ENCODE measurements at regions not wholly inside any gene's neighbourhood (a gene's known extent, or its start where the extent isn't known, plus 50 kb on each side); places are given as distances from the start of the nearest gene placed in this dataset.

- H3K4me1 ChIP-seq (replicated peaks in 1 of 4; ENCODE audit: control insufficient read depth in 3 of 4, insufficient read depth in 4 of 4, low read length in 3 of 4): peaks cover 6 to 11% (median 8%) of the 10 kb centered on the region in 4 experiments
- H3K79me1 ChIP-seq (ENCODE audit: low read depth, low read length): no peaks in the 10 kb centered on the region
- H3K18ac ChIP-seq (ENCODE audit: extremely low read depth, low read length): peak overlapping the region; percentile 34; the same call in 1 of the 2 replicates
- H2BK15ac ChIP-seq (ENCODE audit: low read length): 0 out of 2 replicates have a peak overlapping the region, but pooled peaks have one; percentile 62
- no peak for DNase-seq (ENCODE audit: low read depth in 1 of 2, low spot score in 2 of 2)
- WGBS, 2 experiments (ENCODE audit: extremely low coverage in 1 of 2, insufficient coverage in 1 of 2, insufficient read length in 1 of 2, insufficient replicate concordance in 2 of 2, low coverage in 1 of 2, low lambda C conversion rate in 2 of 2, missing lambda C conversion rate in 1 of 2): 73% methylated on average over 7 of the region's 7 CpGs; no CpG with 5 or more reads in 1 of the 2 experiments
- no peak overlapping the region for H2AK5ac ChIP-seq (ENCODE audit: low read depth, low read length)
- H2BK12ac ChIP-seq (ENCODE audit: low read depth, low read length): no peak overlapping the region
- no peaks in the 10 kb centered on the region for H3K79me2 ChIP-seq (ENCODE audit: control insufficient read depth in 1 of 2, insufficient read depth in 2 of 2, low read length in 2 of 2)
- no peaks in the 10 kb centered on the region for H3K9me3 ChIP-seq (ENCODE audit: insufficient read depth in 2 of 2, low read depth in 1 of 2, low read length in 1 of 2)
- no peak overlapping the region for H3K27ac ChIP-seq (ENCODE audit: low read depth, low read length)
- peak overlapping the region in 1 of 4 experiments; percentile 25; a peak in 2 of 7 replicates for H3K9ac ChIP-seq (replicated peaks in 1 of 4; ENCODE audit: extremely low read depth in 1 of 4, low read depth in 3 of 4, low read length in 3 of 4)
- H3K4ac ChIP-seq (replicated peaks; ENCODE audit: insufficient read length, low read depth, low read length): peak overlapping the region; percentile 72
- no peak overlapping the region for H4K91ac ChIP-seq (replicated peaks; ENCODE audit: insufficient read length, low read length)
- no peak overlapping the region for H4K5ac ChIP-seq (ENCODE audit: insufficient read length, low read depth, low read length)
- H3K4me3 ChIP-seq (ENCODE audit: extremely low read depth in 1 of 4, insufficient read depth in 2 of 4, low read depth in 3 of 4, low read length in 4 of 4): no peak overlapping the region
- 0 out of 4 replicates have a peak overlapping the region, but pooled peaks of 1 of the 2 experiments have one; percentile 8 for H3K4me2 ChIP-seq (ENCODE audit: insufficient read depth in 1 of 2, low read depth in 2 of 2, low read length in 2 of 2)
- H3K56ac ChIP-seq (replicated peaks; ENCODE audit: insufficient read length, low read depth, low read length): no peak overlapping the region
- peak; percentile 71 for FAIRE-seq
- H2AFZ ChIP-seq (ENCODE audit: low read length): peak overlapping the region; percentile 92
- H3K23ac ChIP-seq (ENCODE audit: insufficient read length): no peak overlapping the region
- H2BK120ac ChIP-seq (replicated peaks; ENCODE audit: low read depth, low read length): no peak overlapping the region
- no peaks in the 10 kb centered on the region for H3K27me3 ChIP-seq (replicated peaks in 1 of 4; ENCODE audit: control insufficient read depth in 3 of 4, extremely low read depth in 1 of 4, insufficient read depth in 3 of 4, low read length in 3 of 4)
- ChIA-PET CTCF (ENCODE audit: partially characterized antibody) (interaction anchor here (0.6 to 3.2 kb wide), 12 partner anchors 10 to 1021 kb away, joined by 3 to 14 read pairs (median 3); no protein-coding TSS in a partner anchor), POLR2A (ENCODE audit: partially characterized antibody) (no interaction called here)
- no peak overlapping the region for H3K14ac ChIP-seq (ENCODE audit: insufficient read length)
- no peak overlapping the region for H4K8ac ChIP-seq (ENCODE audit: extremely low read depth, insufficient read depth, low read length)
- 0 out of 2 replicates have a peak overlapping the region, but pooled peaks have one; percentile 37 for H2BK20ac ChIP-seq (ENCODE audit: low read length)
- no peaks in the 10 kb centered on the region for H4K20me1 ChIP-seq (replicated peaks in 1 of 2; ENCODE audit: control insufficient read depth in 1 of 2, insufficient read depth in 2 of 2, low read length in 2 of 2)
- no peak overlapping the region for H2BK5ac ChIP-seq (ENCODE audit: low read depth, low read length)
- H3K23me2 ChIP-seq (ENCODE audit: low read depth, low read length): no peaks in the 10 kb centered on the region
- no peaks in the 10 kb centered on the region for H3K36me3 ChIP-seq (ENCODE audit: control insufficient read depth in 2 of 4, insufficient read depth in 4 of 4, low read length in 3 of 4)
- TF ChIP-seq POLR2AphosphoS5 (IDR thresholded peaks at IDR 0.05; ENCODE audit: low read depth, low read length): no peak
- TF ChIP-seq TCF12 (IDR thresholded peaks at IDR 0.05; ENCODE audit: low read depth, low read length): no peak
- TF ChIP-seq SP2 (IDR thresholded peaks at IDR 0.05; ENCODE audit: low read length): no peak
- TF ChIP-seq, protein P1, sequence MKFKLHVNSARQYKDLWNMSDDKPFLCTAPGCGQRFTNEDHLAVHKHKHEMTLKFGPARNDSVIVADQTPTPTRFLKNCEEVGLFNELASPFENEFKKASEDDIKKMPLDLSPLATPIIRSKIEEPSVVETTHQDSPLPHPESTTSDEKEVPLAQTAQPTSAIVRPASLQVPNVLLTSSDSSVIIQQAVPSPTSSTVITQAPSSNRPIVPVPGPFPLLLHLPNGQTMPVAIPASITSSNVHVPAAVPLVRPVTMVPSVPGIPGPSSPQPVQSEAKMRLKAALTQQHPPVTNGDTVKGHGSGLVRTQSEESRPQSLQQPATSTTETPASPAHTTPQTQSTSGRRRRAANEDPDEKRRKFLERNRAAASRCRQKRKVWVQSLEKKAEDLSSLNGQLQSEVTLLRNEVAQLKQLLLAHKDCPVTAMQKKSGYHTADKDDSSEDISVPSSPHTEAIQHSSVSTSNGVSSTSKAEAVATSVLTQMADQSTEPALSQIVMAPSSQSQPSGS (IDR thresholded peaks at IDR 0.05; ENCODE audit: low read length): no peak
- no peak for TF ChIP-seq SP1 (IDR thresholded peaks at IDR 0.05; ENCODE audit: low read depth, low read length)
- no peak for TF ChIP-seq HDAC2 (IDR thresholded peaks at IDR 0.05; ENCODE audit: borderline replicate concordance in 1 of 2, low read depth in 2 of 2, low read length in 2 of 2)
- no peak for TF ChIP-seq CHD2 (IDR thresholded peaks at IDR 0.05; ENCODE audit: low read length)
- TF ChIP-seq RAD21 (IDR thresholded peaks at IDR 0.05 in 1 of 2, conservative IDR thresholded peaks at IDR 0.05 in 1 of 2; ENCODE audit: low read depth in 2 of 2, low read length in 2 of 2): peak; percentile 49 to 66
Measured at GRCh38 chr18:49697757-49698524, 115.4 kb downstream of the ACAA2 start.

Data from H1 (cell line).